HepG2 (cell line): ENCODE measurements at regions not wholly inside any gene's neighbourhood (a gene's known extent, or its start where the extent isn't known, plus 50 kb on each side); places are given as distances from the start of the nearest gene placed in this dataset.
A peak's percentile ranks its signal among the peaks of the same experiment; 100 is the strongest.

ENCODE experiments used
- ATAC-seq: fragments of 200-7000 bp; cut with Tn5 transposase; 3 replicates; pipeline ENCODE4 v1.9.1; 2020; ENCODE audit warnings: mild to moderate bottlenecking, moderate library complexity
- BruUV-seq: library from RNA; stranded (reverse); fragments of 400-500 nt; replicated peaks from 2 replicates; lab custom pipeline; 2021; lab: Mats Ljungman, UMichigan
- CTCF ChIA-PET: fragments of 300-600 bp; formaldehyde crosslinking; extraction: SDS; loops from one replicate; lab custom pipeline; 2021; ENCODE audit warnings: low total read pairs, inconsistent platforms, low intra/inter-chr PET ratio; lab: Yijun Ruan, JAX
- POLR2A ChIA-PET: fragments of 350-600 bp; sonication (Branson Sonifier 250); formaldehyde crosslinking; loops from one replicate; lab custom pipeline; 2020; ENCODE audit warnings: antibody characterized with exemption, inconsistent platforms; lab: Yijun Ruan, JAX
- DNase-seq: peaks from one replicate; pipeline ENCODE4 v3.0.0-alpha.2; 2015; ENCODE audit warnings: low spot score
- FAIRE-seq: peaks from 3 replicates; lab custom pipeline; 2011; peaks lifted over from hg19 to GRCh38; lab: Jason Lieb, UNC
- H2AFZ ChIP-seq: one replicate; pipeline ENCODE4 v1.6.1; 2011; ENCODE audit warnings: low read length, inconsistent platforms
- H3K27ac ChIP-seq: fragments of 300-600 bp; 3 replicates; pipeline ENCODE4 v1.8.0; 2011; ENCODE audit warnings: mixed run types, mild to moderate bottlenecking, mixed read lengths, low read length, inconsistent platforms; ENCODE audit not compliant: insufficient read depth; ENCODE audit errors: extremely low read length
- H3K27me3 ChIP-seq, 2 experiments: fragments of 200-600 bp in 1 of 2; 2 replicates in 1 of 2; 3 replicates in 1 of 2; pipeline versions ENCODE4 v1.6.0 to v1.8.0; 2011; ENCODE audit warnings: low read length in 2 of 2, mild to moderate bottlenecking in 2 of 2, moderate library complexity in 2 of 2, inconsistent platforms in 1 of 2; ENCODE audit not compliant: insufficient read depth in 2 of 2, control insufficient read depth in 1 of 2
- H3K36me3 ChIP-seq, 2 experiments: fragments of 200-600 bp in 1 of 2; replicated peaks in 1 of 2; 2 replicates in 1 of 2; 3 replicates in 1 of 2; pipeline versions ENCODE4 v1.5.1 to v1.8.0; 2011; ENCODE audit warnings: low read length in 2 of 2, inconsistent platforms in 1 of 2; ENCODE audit not compliant: insufficient read depth in 2 of 2, control insufficient read depth in 1 of 2
- H3K4me1 ChIP-seq: 2 replicates; pipeline ENCODE4 v1.5.1; 2012; ENCODE audit warnings: low read length, inconsistent platforms; ENCODE audit not compliant: insufficient read depth
- H3K4me2 ChIP-seq: 2 replicates; pipeline ENCODE4 v1.6.0; 2011; ENCODE audit warnings: low read depth, low read length, inconsistent platforms
- H3K4me3 ChIP-seq, 3 experiments: fragments of 200-600 bp in 1 of 3; sonication (generic), shearing (Covaris generic) in 1 of 3; replicated peaks in 1 of 3; 2 replicates each; pipeline ENCODE4 v1.5.1; 2011 to 2016; ENCODE audit warnings: low read length in 3 of 3, inconsistent platforms in 2 of 3, low read depth in 2 of 3, mild to moderate bottlenecking in 2 of 3, control low read depth in 1 of 3, mixed read lengths in 1 of 3; ENCODE audit not compliant: insufficient read depth in 1 of 3
- H3K79me2 ChIP-seq: one replicate; pipeline ENCODE4 v1.6.1; 2011; ENCODE audit warnings: low read length, inconsistent platforms; ENCODE audit not compliant: insufficient read depth
- H3K9ac ChIP-seq: 2 replicates; pipeline ENCODE4 v1.6.0; 2011; ENCODE audit warnings: mild to moderate bottlenecking, low read depth, low read length, inconsistent platforms; ENCODE audit not compliant: insufficient read depth
- H3K9me3 ChIP-seq: 2 replicates; pipeline ENCODE4 v1.5.1; 2012; ENCODE audit warnings: mild to moderate bottlenecking, low read length
- H4K20me1 ChIP-seq: 2 replicates; pipeline ENCODE4 v1.6.0; 2011; ENCODE audit warnings: inconsistent platforms, mild to moderate bottlenecking, low read length, moderate library complexity; ENCODE audit not compliant: insufficient read depth
- CREB1 ChIP-seq, 2 experiments: fragments of 450-650 bp in 1 of 2; IDR thresholded peaks; 2 replicates each; pipeline ENCODE4 v1.6.1; 2016 to 2017; ENCODE audit warnings: control low read depth in 1 of 2, mild to moderate bottlenecking in 1 of 2, missing compliant biosample characterization in 1 of 2, missing genetic modification characterization in 1 of 2
- MNT ChIP-seq: fragments of 450-650 bp; IDR thresholded peaks from 2 replicates; pipeline ENCODE4 v1.6.1; 2016
- NFKBIZ ChIP-seq: IDR thresholded peaks from 2 replicates; pipeline ENCODE4 v1.6.1; 2018; ENCODE audit warnings: missing genetic modification reagents, missing compliant biosample characterization
- ZNF446 ChIP-seq: sonication (generic); formaldehyde crosslinking; IDR thresholded peaks from 2 replicates; pipeline ENCODE4 v1.5.0; 2020; ENCODE audit warnings: mild to moderate bottlenecking, missing genetic modification reagents
- WGBS: methylation state at CpG from one replicate; pipeline ENCODE4 v1.1.6; 2017; ENCODE audit warnings: low lambda C conversion rate; 5-methylcytosine and 5-hydroxymethylcytosine counted together
- in situ Hi-C: cut with HindIII; loops from 2 replicates; pipeline ENCODE4 v1.10.0; 2017; ENCODE audit warnings: low pct_unique_long_range_greater_than_20kb; ENCODE audit not compliant: extremely low pct_ligation_motif_present
- intact Hi-C: fragments of 100-400 bp; cut with micrococcal nuclease; formaldehyde crosslinking; loops from one replicate; pipeline ENCODE4 v1.10.0; 2022; ENCODE audit not compliant: unreplicated experiment

- H3K36me3 ChIP-seq = no peaks in the 10 kb centered on the region
- FAIRE-seq (no peak), ATAC-seq (no peak), DNase-seq (no peak)
- H3K27me3 ChIP-seq = no peaks in the 10 kb centered on the region
- H3K9me3 ChIP-seq = no peaks in the 10 kb centered on the region
- intact Hi-C loops (no loop called here), in situ Hi-C loops (no loop called here)
- H3K4me1 ChIP-seq = no peaks in the 10 kb centered on the region
- no peak overlapping the region for H3K4me2 ChIP-seq
- WGBS = under 1% methylated on average over 3 of the region's 3 CpGs
- ChIA-PET POLR2A (no interaction called here), CTCF (no interaction called here)
- no peak overlapping the region for H2AFZ ChIP-seq
- H3K4me3 ChIP-seq = no peak overlapping the region
- no peak overlapping the region for H3K9ac ChIP-seq
- TF ChIP-seq MNT (peak; percentile 58; the same call in 1 of the 2 replicates), ZNF446 (CRISPR knock-in tag) (no peak)
- H4K20me1 ChIP-seq = no peaks in the 10 kb centered on the region
- no peaks in the 10 kb centered on the region for H3K79me2 ChIP-seq
- no peak overlapping the region for H3K27ac ChIP-seq
- no TSS peak for BruUV-seq
Observed at GRCh38 chr7:81887098-81888090, 117.5 kb upstream of the HGF start.

- in situ Hi-C loops (no loop called here), intact Hi-C loops (no loop called here)
- no peak overlapping the region for H3K4me2 ChIP-seq
- TF ChIP-seq CREB1 (IDR thresholded peaks at IDR 0.05) (peak; percentile 73), CREB1 (CRISPR knock-in tag; IDR thresholded peaks at IDR 0.05) (no peak), NFKBIZ (CRISPR knock-in tag) (no peak)
- BruUV-seq = no TSS peak
- no peaks in the 10 kb centered on the region for H3K79me2 ChIP-seq
- no peak for FAIRE-seq
- no peak overlapping the region for H3K27ac ChIP-seq
- no peak overlapping the region for H2AFZ ChIP-seq
- ChIA-PET POLR2A (no interaction called here), CTCF (no interaction called here)
- H3K9ac ChIP-seq = no peak overlapping the region
- no peak overlapping the region for H3K4me3 ChIP-seq
- H3K36me3 ChIP-seq = no peaks in the 10 kb centered on the region
- no peak for ATAC-seq
- no peaks in the 10 kb centered on the region for H3K27me3 ChIP-seq
- H3K9me3 ChIP-seq = no peaks in the 10 kb centered on the region
- no peaks in the 10 kb centered on the region for H3K4me1 ChIP-seq
- no peaks in the 10 kb centered on the region for H4K20me1 ChIP-seq
- no peak for DNase-seq
- WGBS = 2% methylated on average over 3 of the region's 3 CpGs
Observed at GRCh38 chr7:81886211-81886764, 116.4 kb upstream of the HGF start.
